Type B pancreatic cell (in vitro differentiated cells): ENCODE measurements at regions not wholly inside any gene's neighbourhood (a gene's known extent, or its start where the extent isn't known, plus 50 kb on each side); places are given as distances from the start of the nearest gene placed in this dataset.
"Not testable (repeated sequence)": the region's sequence is repeated elsewhere in the genome, so short reads cannot be mapped to it uniquely, and the experiment has no call there.

ENCODE experiments used
- DNase-seq: peaks from one replicate; pipeline ENCODE4 v3.0.0; 2021; ENCODE audit warnings: mixed read lengths; ENCODE audit not compliant: unreplicated experiment; ENCODE audit errors: extremely low spot score
- H3K27ac Mint-ChIP-seq: 2 replicates; pipeline ENCODE4 v1.8.0; 2021; ENCODE audit warnings: mild to moderate bottlenecking, mixed read lengths
- H3K27me3 Mint-ChIP-seq: 2 replicates; pipeline ENCODE4 v1.8.0; 2021; ENCODE audit warnings: mixed read lengths
- H3K36me3 Mint-ChIP-seq: 2 replicates; pipeline ENCODE4 v1.8.0; 2021; ENCODE audit warnings: mixed read lengths
- H3K4me1 Mint-ChIP-seq: one replicate; pipeline ENCODE4 v1.8.0; 2021; ENCODE audit warnings: mixed read lengths; ENCODE audit not compliant: unreplicated experiment
- H3K4me3 Mint-ChIP-seq: 2 replicates; pipeline ENCODE4 v1.8.0; 2021; ENCODE audit warnings: mild to moderate bottlenecking, mixed read lengths
- H3K9me3 Mint-ChIP-seq: 2 replicates; pipeline ENCODE4 v1.8.0; 2021; ENCODE audit warnings: mixed read lengths
- CTCF ChIP-seq: fragments of 200-600 bp; sonication (generic); conservative IDR thresholded peaks from 2 replicates; pipeline ENCODE4 v1.5.0; 2021; ENCODE audit warnings: antibody characterized with exemption, mild to moderate bottlenecking

- no peak for DNase-seq
- Mint-ChIP-seq H3K36me3 (no peaks in the 10 kb centered on the region), H3K9me3 (no peaks in the 10 kb centered on the region), H3K27me3 (no peaks in the 10 kb centered on the region), H3K4me1 (no peaks in the 10 kb centered on the region), H3K27ac (no peak overlapping the region), H3K4me3 (no peak overlapping the region)
- no peak for TF ChIP-seq CTCF
Measured at GRCh38 chr14:27613102-27613501, 1015.3 kb upstream of the NOVA1 start.

DNA sequence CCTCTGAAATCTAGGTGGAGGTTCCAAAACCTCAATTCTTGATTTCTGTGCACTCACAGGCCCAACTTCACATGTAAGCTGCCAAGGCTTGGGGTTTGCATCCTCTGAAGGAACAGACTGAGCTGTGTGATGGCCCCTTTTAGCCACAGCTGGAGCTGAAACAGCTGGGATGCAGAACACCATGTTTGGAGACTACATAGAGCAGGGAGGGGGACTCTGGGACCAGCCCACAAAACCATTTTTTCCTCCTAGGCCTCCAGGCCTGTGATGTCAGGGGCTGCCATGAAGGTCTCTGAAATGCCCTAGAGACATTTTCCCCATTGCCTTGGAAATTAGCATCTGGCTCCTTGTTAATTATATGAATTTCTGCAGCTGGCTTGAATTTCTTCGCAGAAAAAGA lies 1025.9 kb upstream of the NOVA1 start:
- no peaks in the 10 kb centered on the region for H3K27me3 Mint-ChIP-seq
- no peak overlapping the region for H3K4me3 Mint-ChIP-seq
- no peak overlapping the region for H3K27ac Mint-ChIP-seq
- DNase-seq, result no peak
- TF ChIP-seq CTCF, result no peak
- H3K9me3 Mint-ChIP-seq, result peaks cover 13% of the 10 kb centered on the region
- no peaks in the 10 kb centered on the region for H3K4me1 Mint-ChIP-seq
- H3K36me3 Mint-ChIP-seq, result peaks cover 3% of the 10 kb centered on the region

GRCh38 chr14:27634056-27634970 lies 1036.5 kb upstream of the NOVA1 start:
- Mint-ChIP-seq H3K4me1 (no peaks in the 10 kb centered on the region), H3K9me3 (no peaks in the 10 kb centered on the region), H3K27me3 (no peaks in the 10 kb centered on the region), H3K36me3 (no peaks in the 10 kb centered on the region), H3K27ac (no peak overlapping the region), H3K4me3 (no peak overlapping the region)
- DNase-seq, result no peak
- TF ChIP-seq CTCF, result no peak

GRCh38 chr14:27640688-27641087 lies 1042.9 kb upstream of the NOVA1 start:
- H3K27ac Mint-ChIP-seq, result not testable (repeated sequence)

DNA sequence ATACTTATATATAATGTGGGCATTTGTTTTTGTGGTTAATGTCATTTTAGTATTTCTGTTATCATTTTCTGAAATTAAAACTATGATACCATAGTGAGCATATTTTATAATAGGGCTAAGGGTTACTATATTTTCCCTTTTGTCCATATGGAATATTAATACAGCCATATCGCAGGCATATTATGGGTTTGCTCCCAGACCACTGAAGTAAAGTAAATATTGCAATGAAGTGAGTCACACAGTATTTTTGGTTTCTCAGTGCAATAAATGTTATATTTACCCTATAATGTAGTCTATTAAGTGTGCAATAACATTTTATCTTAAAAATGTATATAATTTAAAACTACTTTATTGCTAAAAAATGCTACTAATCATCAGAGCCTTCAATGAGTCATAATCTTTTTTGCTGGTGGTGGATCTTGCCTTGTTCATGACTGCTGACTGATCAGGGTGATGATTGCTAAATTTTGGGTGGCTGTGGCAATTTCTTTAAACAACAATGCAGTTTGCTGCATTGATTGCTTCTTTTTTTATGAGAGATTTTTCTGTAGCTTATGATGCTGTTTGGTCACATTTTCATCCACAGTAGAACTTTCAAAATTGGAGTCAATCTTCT lies 1044.5 kb upstream of the NOVA1 start:
- no peaks in the 10 kb centered on the region for H3K27me3 Mint-ChIP-seq
- H3K4me3 Mint-ChIP-seq, result no peak overlapping the region
- H3K27ac Mint-ChIP-seq, result no peak overlapping the region
- H3K36me3 Mint-ChIP-seq, result no peaks in the 10 kb centered on the region
- no peaks in the 10 kb centered on the region for H3K4me1 Mint-ChIP-seq
- no peaks in the 10 kb centered on the region for H3K9me3 Mint-ChIP-seq
- no peak for TF ChIP-seq CTCF
- DNase-seq, result no peak

More at GRCh38 chr14:27640688-27641087, 1042.9 kb upstream of the NOVA1 start:
- H3K36me3 Mint-ChIP-seq, DNase-seq, H3K9me3 Mint-ChIP-seq, H3K4me1 Mint-ChIP-seq, H3K27me3 Mint-ChIP-seq, H3K4me3 Mint-ChIP-seq: not testable (repeated sequence)

DNA sequence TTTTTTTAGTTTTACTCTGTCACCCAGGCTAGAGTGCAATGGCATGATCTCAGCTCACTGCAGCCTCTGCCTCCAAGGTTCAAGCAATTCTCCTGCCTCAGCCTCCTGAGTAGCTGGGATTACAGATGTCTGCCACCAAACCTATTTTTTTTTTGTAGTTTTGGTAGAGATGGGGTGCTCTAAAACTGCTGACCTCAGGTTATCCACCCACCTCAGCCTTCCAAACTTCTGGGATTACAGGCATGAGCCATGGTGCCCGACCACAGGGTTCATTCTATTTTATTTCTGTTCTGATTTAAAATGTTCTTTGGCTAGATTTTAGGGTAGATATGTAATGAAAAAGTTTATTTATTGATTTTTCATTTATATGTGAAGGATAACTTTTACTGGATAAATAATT lies 1062.8 kb upstream of the NOVA1 start:
- H3K4me3 Mint-ChIP-seq, result no peak overlapping the region
- no peak overlapping the region for H3K27ac Mint-ChIP-seq
- H3K9me3 Mint-ChIP-seq, result no peaks in the 10 kb centered on the region
- TF ChIP-seq CTCF, result no peak
- no peaks in the 10 kb centered on the region for H3K27me3 Mint-ChIP-seq
- DNase-seq, result no peak
- no peaks in the 10 kb centered on the region for H3K36me3 Mint-ChIP-seq
- no peaks in the 10 kb centered on the region for H3K4me1 Mint-ChIP-seq
